IMR-90 (cell line): ENCODE measurements at regions not wholly inside any gene's neighbourhood (a gene's known extent, or its start where the extent isn't known, plus 50 kb on each side); places are given as distances from the start of the nearest gene placed in this dataset.
"Not testable (repeated sequence)": the region's sequence is repeated elsewhere in the genome, so short reads cannot be mapped to it uniquely, and the experiment has no call there.

Source experiments
- CHD1 ChIP-seq: IDR thresholded peaks from 2 replicates; pipeline ENCODE4 v1.6.1; 2012; ENCODE audit warnings: low read depth, low read length, improper control_type of control experiment
- FOS ChIP-seq: fragments of 150-350 bp; IDR thresholded peaks from 2 replicates; pipeline ENCODE4 v1.6.1; 2016; ENCODE audit warnings: low read depth, low read length
- MAFK ChIP-seq: IDR thresholded peaks from 2 replicates; pipeline ENCODE4 v1.6.1; 2012; ENCODE audit warnings: low read depth, low read length, improper control_type of control experiment
- MAZ ChIP-seq: IDR thresholded peaks from 2 replicates; pipeline ENCODE4 v1.6.1; 2012; ENCODE audit warnings: low read depth, mild to moderate bottlenecking, low read length, improper control_type of control experiment, moderate library complexity, borderline replicate concordance
- MXI1 ChIP-seq: IDR thresholded peaks from 2 replicates; pipeline ENCODE4 v1.6.1; 2012; ENCODE audit warnings: low read depth, mild to moderate bottlenecking, low read length, moderate library complexity, borderline replicate concordance
- NFE2L2 ChIP-seq: fragments of 150-350 bp; IDR thresholded peaks from 2 replicates; pipeline ENCODE4 v1.6.1; 2016; ENCODE audit warnings: low read depth, mild to moderate bottlenecking, low read length
- POLR2A ChIP-seq: IDR thresholded peaks from 2 replicates; pipeline ENCODE4 v1.6.1; 2012; ENCODE audit warnings: mild to moderate bottlenecking, low read depth, low read length
- RAD21 ChIP-seq: IDR thresholded peaks from 2 replicates; pipeline ENCODE4 v1.6.1; 2012; ENCODE audit warnings: low read length, improper control_type of control experiment
- RCOR1 ChIP-seq: IDR thresholded peaks from 2 replicates; pipeline ENCODE4 v1.6.1; 2012; ENCODE audit warnings: mild to moderate bottlenecking, low read length, improper control_type of control experiment; ENCODE audit not compliant: insufficient replicate concordance
- RFX5 ChIP-seq: IDR thresholded peaks from 2 replicates; pipeline ENCODE4 v1.8.0; 2012; ENCODE audit warnings: low read depth, mild to moderate bottlenecking, low read length, moderate library complexity
- SMC3 ChIP-seq: fragments of 150-350 bp; IDR thresholded peaks from 2 replicates; pipeline ENCODE4 v1.6.1; 2016; ENCODE audit warnings: low read depth, mild to moderate bottlenecking, antibody characterized with exemption, low read length, moderate library complexity
- TF ChIP-seq, protein P1 (sequence below): conservative IDR thresholded peaks from 2 replicates; pipeline ENCODE4 v1.5.1; 2012; ENCODE audit warnings: mild to moderate bottlenecking, low read depth, low read length, improper control_type of control experiment
- TF ChIP-seq, protein P2 (sequence below): fragments of 150-350 bp; IDR thresholded peaks from 2 replicates; pipeline ENCODE4 v1.6.1; 2017; ENCODE audit warnings: mild to moderate bottlenecking, antibody characterized with exemption, low read length, low read depth

DNA sequence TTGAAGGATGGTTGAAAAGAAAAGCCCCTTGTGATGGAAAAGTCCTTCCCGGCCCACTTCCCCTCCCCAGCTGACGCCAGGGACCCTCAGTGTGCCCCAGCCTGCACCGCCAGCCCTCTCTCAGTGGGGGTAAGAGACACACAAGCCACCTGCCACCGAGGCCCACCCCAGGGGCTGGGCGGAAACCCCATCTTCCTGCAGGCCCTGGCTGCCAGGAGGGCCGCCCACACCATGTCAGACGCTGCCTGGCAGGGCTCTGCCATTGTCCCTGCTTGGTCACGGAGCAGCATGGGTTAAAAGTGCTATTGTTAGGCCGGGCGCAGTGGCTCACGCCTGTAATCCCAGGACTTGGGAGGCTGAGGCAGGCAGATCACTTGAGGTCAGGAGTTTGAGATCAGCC lies 142.0 kb upstream of the ZNF469 start:
- not testable (repeated sequence) for TF ChIP-seq RCOR1, SMC3, MXI1, POLR2A, CHD1, RFX5, FOS, MAZ, MAFK, NFE2L2, RAD21
- TF ChIP-seq, protein P1, sequence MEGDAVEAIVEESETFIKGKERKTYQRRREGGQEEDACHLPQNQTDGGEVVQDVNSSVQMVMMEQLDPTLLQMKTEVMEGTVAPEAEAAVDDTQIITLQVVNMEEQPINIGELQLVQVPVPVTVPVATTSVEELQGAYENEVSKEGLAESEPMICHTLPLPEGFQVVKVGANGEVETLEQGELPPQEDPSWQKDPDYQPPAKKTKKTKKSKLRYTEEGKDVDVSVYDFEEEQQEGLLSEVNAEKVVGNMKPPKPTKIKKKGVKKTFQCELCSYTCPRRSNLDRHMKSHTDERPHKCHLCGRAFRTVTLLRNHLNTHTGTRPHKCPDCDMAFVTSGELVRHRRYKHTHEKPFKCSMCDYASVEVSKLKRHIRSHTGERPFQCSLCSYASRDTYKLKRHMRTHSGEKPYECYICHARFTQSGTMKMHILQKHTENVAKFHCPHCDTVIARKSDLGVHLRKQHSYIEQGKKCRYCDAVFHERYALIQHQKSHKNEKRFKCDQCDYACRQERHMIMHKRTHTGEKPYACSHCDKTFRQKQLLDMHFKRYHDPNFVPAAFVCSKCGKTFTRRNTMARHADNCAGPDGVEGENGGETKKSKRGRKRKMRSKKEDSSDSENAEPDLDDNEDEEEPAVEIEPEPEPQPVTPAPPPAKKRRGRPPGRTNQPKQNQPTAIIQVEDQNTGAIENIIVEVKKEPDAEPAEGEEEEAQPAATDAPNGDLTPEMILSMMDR = not testable (repeated sequence)
- TF ChIP-seq, protein P2, sequence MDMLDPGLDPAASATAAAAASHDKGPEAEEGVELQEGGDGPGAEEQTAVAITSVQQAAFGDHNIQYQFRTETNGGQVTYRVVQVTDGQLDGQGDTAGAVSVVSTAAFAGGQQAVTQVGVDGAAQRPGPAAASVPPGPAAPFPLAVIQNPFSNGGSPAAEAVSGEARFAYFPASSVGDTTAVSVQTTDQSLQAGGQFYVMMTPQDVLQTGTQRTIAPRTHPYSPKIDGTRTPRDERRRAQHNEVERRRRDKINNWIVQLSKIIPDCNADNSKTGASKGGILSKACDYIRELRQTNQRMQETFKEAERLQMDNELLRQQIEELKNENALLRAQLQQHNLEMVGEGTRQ = not testable (repeated sequence)
